HCT116 (cell line): ENCODE measurements at regions not wholly inside any gene's neighbourhood (a gene's known extent, or its start where the extent isn't known, plus 50 kb on each side); places are given as distances from the start of the nearest gene placed in this dataset.

ENCODE experiments used
- ATAC-seq: fragments of 200-7000 bp; cut with Tn5 transposase; 2 replicates; pipeline ENCODE4 v1.9.1; 2020; ENCODE audit warnings: mild to moderate bottlenecking, moderate library complexity
- BruUV-seq: library from RNA; stranded (reverse); fragments of 400-500 nt; replicated peaks from 2 replicates; lab custom pipeline; 2021; lab: Mats Ljungman, UMichigan
- CTCF ChIA-PET: fragments of 300-600 bp; sonication (Branson Sonifier 250); formaldehyde crosslinking; loops from one replicate; lab custom pipeline; 2021; ENCODE audit warnings: antibody characterized with exemption; lab: Charles Lee
- POLR2A ChIA-PET: fragments of 300-600, 350-600 bp; sonication (Branson Sonifier 250); formaldehyde crosslinking; loops from one replicate; lab custom pipeline; 2021; ENCODE audit warnings: antibody characterized with exemption; lab: Charles Lee
- RAD21 ChIA-PET, 2 experiments: fragments of 300-600 bp; sonication (Branson Sonifier 250); formaldehyde crosslinking; loops; one replicate each; lab custom pipeline; 2023; ENCODE audit warnings: low total read pairs in 2 of 2; ENCODE audit not compliant: uncharacterized antibody in 2 of 2, unreplicated experiment in 2 of 2, low non-redundant PET in 1 of 2; lab: Charles Lee
- DNase-seq: peaks from one replicate; pipeline ENCODE4 v3.0.0-alpha.2; 2010; ENCODE audit warnings: low read depth, low spot score
- H2AFZ ChIP-seq: fragments of 200-600 bp; shearing (Covaris generic), sonication (generic); 2 replicates; pipeline ENCODE4 v1.6.1; 2017; ENCODE audit warnings: low read depth, mixed run types, mixed read lengths, antibody characterized with exemption, low read length; ENCODE audit not compliant: poor library complexity, severe bottlenecking
- H3K27ac ChIP-seq: 2 replicates; pipeline ENCODE4 v1.5.1; 2012; ENCODE audit warnings: low read depth, low read length
- H3K27me3 ChIP-seq: fragments of 200-600 bp; sonication (generic); 2 replicates; pipeline ENCODE4 v1.6.1; 2016; ENCODE audit warnings: mixed run types, low read length, mixed read lengths; ENCODE audit not compliant: insufficient read depth
- H3K36me3 ChIP-seq, 2 experiments: fragments of 200-500 bp in 1 of 2; fragments of 200-600 bp in 1 of 2; sonication (Bioruptor generic) in 1 of 2; sonication (generic) in 1 of 2; 2 replicates each; pipeline versions ENCODE4 v1.5.1 to v1.6.1; 2014 to 2016; ENCODE audit warnings: low read length in 2 of 2, inconsistent platforms in 1 of 2, mixed read lengths in 1 of 2, mixed run types in 1 of 2; ENCODE audit not compliant: insufficient read depth in 2 of 2, control insufficient read depth in 1 of 2
- H3K4me1 ChIP-seq, 2 experiments: fragments of 200-600 bp in 1 of 2; sonication (generic) in 1 of 2; 2 replicates each; pipeline versions ENCODE4 v1.5.1 to v1.6.1; 2012 to 2017; ENCODE audit warnings: low read length in 2 of 2, inconsistent platforms in 1 of 2, mild to moderate bottlenecking in 1 of 2, mixed read lengths in 1 of 2, mixed run types in 1 of 2, moderate library complexity in 1 of 2; ENCODE audit not compliant: insufficient read depth in 2 of 2, control insufficient read depth in 1 of 2
- H3K4me2 ChIP-seq: fragments of 200-600 bp; sonication (generic); 2 replicates; pipeline ENCODE4 v1.6.1; 2017; ENCODE audit warnings: mixed run types, low read length, mixed read lengths
- H3K4me3 ChIP-seq, 2 experiments: fragments of 200-600 bp in 1 of 2; sonication (generic) in 1 of 2; replicated peaks in 1 of 2; 2 replicates each; pipeline ENCODE4 v1.5.1; 2011 to 2016; ENCODE audit warnings: low read length in 2 of 2, control low read depth in 1 of 2, low read depth in 1 of 2, mild to moderate bottlenecking in 1 of 2, mixed read lengths in 1 of 2, mixed run types in 1 of 2
- H3K79me2 ChIP-seq: fragments of 200-600 bp; sonication (generic); 2 replicates; pipeline ENCODE4 v1.6.1; 2017; ENCODE audit warnings: mild to moderate bottlenecking, mixed run types, low read length, moderate library complexity, mixed read lengths; ENCODE audit not compliant: insufficient read depth
- H3K9ac ChIP-seq: fragments of 200-600 bp; sonication (generic); 2 replicates; pipeline ENCODE4 v1.6.1; 2016; ENCODE audit warnings: low read length, mixed read lengths
- H3K9me2 ChIP-seq: fragments of 200-600 bp; sonication (generic), shearing (Covaris generic); 2 replicates; pipeline ENCODE4 v1.6.1; 2017; ENCODE audit warnings: mixed run types, mild to moderate bottlenecking, moderate library complexity; ENCODE audit not compliant: insufficient read depth
- H3K9me3 ChIP-seq, 2 experiments: fragments of 200-500 bp in 1 of 2; fragments of 200-600 bp in 1 of 2; sonication (Bioruptor generic) in 1 of 2; sonication (generic) in 1 of 2; 2 replicates each; pipeline ENCODE4 v1.6.1; 2014 to 2017; ENCODE audit warnings: low read length in 2 of 2, mixed read lengths in 2 of 2, inconsistent platforms in 1 of 2, low read depth in 1 of 2, mild to moderate bottlenecking in 1 of 2, mixed run types in 1 of 2, moderate library complexity in 1 of 2; ENCODE audit not compliant: control insufficient read depth in 1 of 2, insufficient read depth in 1 of 2
- H4K20me1 ChIP-seq: fragments of 200-600 bp; sonication (generic), shearing (Covaris generic); 2 replicates; pipeline ENCODE4 v1.6.1; 2017; ENCODE audit warnings: mixed run types, mild to moderate bottlenecking, moderate library complexity; ENCODE audit not compliant: insufficient read depth
- CBX3 ChIP-seq: IDR thresholded peaks from 2 replicates; pipeline ENCODE4 v1.6.1; 2012; ENCODE audit warnings: low read depth
- EGR1 ChIP-seq: IDR thresholded peaks from 2 replicates; pipeline ENCODE4 v1.6.1; 2012; ENCODE audit warnings: low read depth
- ELF1 ChIP-seq: IDR thresholded peaks from 2 replicates; pipeline ENCODE4 v1.6.1; 2012; ENCODE audit warnings: low read depth, borderline replicate concordance
- EZH2 ChIP-seq: fragments of 200-600 bp; sonication (generic); IDR thresholded peaks from 2 replicates; pipeline ENCODE4 v1.6.1; 2017; ENCODE audit warnings: antibody characterized with exemption, mixed run types
- EZH2phosphoT487 ChIP-seq: fragments of 200-600 bp; IDR thresholded peaks from 2 replicates; pipeline ENCODE4 v1.6.1; 2018; ENCODE audit warnings: antibody characterized with exemption, borderline replicate concordance
- POLR2A ChIP-seq: IDR thresholded peaks from 2 replicates; pipeline ENCODE4 v1.7.0; 2011; ENCODE audit warnings: borderline replicate concordance; ENCODE audit not compliant: insufficient read depth, insufficient read length; ENCODE audit errors: extremely low read depth
- SP1 ChIP-seq: IDR thresholded peaks from 2 replicates; pipeline ENCODE4 v1.6.1; 2012; ENCODE audit warnings: low read depth
- SRF ChIP-seq: IDR thresholded peaks from 2 replicates; pipeline ENCODE4 v1.6.1; 2012; ENCODE audit warnings: low read depth
- TCF7L2 ChIP-seq: IDR thresholded peaks from 2 replicates; pipeline ENCODE4 v1.7.0; 2011; ENCODE audit warnings: borderline replicate concordance, inconsistent platforms; ENCODE audit not compliant: insufficient read depth, insufficient read length; ENCODE audit errors: extremely low read depth
- ZFX ChIP-seq: fragments of 450-650 bp; IDR thresholded peaks from 2 replicates; pipeline ENCODE4 v1.6.1; 2017
- ZNF274 ChIP-seq: fragments of 200-500 bp; sonication (Bioruptor generic); IDR thresholded peaks from 2 replicates; pipeline ENCODE4 v1.6.1; 2014; ENCODE audit warnings: mild to moderate bottlenecking, low read depth, low read length, inconsistent platforms
- intact Hi-C: fragments of 100-400 bp; cut with micrococcal nuclease; formaldehyde crosslinking; loops from 2 replicates; pipeline ENCODE4 v1.10.0; 2022
- TF ChIP-seq, protein P1 (sequence below): IDR thresholded peaks from 2 replicates; pipeline ENCODE4 v1.6.1; 2012
- TF ChIP-seq, protein P2 (sequence below): IDR thresholded peaks from 2 replicates; pipeline ENCODE4 v1.6.1; 2011; ENCODE audit warnings: mild to moderate bottlenecking, low read length, moderate library complexity; ENCODE audit not compliant: insufficient replicate concordance; ENCODE audit errors: extremely low read depth
- TF ChIP-seq, protein P3 (sequence below): IDR thresholded peaks from 2 replicates; pipeline ENCODE4 v1.6.1; 2012; ENCODE audit warnings: low read depth

DNA sequence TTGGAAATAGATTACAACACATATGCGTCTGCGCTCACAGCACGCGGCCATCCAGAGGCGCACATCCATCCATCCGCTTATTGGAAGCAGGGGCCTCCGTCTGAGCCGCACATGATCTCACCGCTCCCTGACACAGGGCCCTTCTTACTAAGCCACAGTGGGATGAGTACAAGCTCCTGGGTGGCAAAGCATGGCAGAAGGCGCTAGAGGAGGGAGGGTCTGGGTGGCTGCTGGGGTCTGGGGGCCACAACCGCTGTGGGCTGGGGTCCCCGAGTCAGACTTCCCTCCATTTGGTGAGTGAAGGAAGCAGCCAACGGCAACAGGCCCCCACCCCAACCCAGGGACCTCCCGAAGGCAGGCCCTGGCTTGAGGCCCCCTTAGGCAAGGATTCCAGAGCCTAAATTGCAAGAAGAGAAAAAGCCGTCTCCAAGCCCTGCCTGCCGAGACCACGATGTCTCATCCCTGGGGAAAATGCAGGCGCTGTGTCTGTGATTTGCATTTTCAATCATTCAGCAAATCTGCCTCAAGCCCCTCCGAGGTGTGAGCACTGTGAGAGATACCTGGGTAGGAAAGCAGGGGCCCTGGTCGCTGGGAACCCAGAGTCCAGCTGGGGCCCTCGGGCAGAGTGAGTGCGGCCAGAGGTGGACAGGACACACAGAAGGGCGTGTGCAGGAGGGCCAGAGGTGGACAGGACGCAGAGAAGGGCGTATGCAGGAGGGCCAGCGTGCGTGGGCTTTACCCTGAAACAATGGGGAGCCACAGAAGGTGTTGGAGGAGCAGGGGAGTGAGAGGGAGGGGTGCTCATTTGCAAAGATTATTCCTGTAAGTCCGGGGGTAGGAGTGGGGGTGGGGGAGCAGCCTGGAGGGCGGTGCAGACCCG is 135.7 kb downstream of the OLFM1 start:
- TF ChIP-seq EZH2phosphoT487: no peak
- TF ChIP-seq POLR2A: no peak
- TF ChIP-seq SRF: no peak
- TF ChIP-seq EGR1: no peak
- TF ChIP-seq, protein P1, sequence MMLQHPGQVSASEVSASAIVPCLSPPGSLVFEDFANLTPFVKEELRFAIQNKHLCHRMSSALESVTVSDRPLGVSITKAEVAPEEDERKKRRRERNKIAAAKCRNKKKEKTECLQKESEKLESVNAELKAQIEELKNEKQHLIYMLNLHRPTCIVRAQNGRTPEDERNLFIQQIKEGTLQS: no peak
- no peak for TF ChIP-seq ELF1
- TF ChIP-seq, protein P2, sequence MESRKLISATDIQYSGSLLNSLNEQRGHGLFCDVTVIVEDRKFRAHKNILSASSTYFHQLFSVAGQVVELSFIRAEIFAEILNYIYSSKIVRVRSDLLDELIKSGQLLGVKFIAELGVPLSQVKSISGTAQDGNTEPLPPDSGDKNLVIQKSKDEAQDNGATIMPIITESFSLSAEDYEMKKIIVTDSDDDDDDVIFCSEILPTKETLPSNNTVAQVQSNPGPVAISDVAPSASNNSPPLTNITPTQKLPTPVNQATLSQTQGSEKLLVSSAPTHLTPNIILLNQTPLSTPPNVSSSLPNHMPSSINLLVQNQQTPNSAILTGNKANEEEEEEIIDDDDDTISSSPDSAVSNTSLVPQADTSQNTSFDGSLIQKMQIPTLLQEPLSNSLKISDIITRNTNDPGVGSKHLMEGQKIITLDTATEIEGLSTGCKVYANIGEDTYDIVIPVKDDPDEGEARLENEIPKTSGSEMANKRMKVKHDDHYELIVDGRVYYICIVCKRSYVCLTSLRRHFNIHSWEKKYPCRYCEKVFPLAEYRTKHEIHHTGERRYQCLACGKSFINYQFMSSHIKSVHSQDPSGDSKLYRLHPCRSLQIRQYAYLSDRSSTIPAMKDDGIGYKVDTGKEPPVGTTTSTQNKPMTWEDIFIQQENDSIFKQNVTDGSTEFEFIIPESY: no peak
- no peak for TF ChIP-seq TCF7L2
- TF ChIP-seq, protein P3, sequence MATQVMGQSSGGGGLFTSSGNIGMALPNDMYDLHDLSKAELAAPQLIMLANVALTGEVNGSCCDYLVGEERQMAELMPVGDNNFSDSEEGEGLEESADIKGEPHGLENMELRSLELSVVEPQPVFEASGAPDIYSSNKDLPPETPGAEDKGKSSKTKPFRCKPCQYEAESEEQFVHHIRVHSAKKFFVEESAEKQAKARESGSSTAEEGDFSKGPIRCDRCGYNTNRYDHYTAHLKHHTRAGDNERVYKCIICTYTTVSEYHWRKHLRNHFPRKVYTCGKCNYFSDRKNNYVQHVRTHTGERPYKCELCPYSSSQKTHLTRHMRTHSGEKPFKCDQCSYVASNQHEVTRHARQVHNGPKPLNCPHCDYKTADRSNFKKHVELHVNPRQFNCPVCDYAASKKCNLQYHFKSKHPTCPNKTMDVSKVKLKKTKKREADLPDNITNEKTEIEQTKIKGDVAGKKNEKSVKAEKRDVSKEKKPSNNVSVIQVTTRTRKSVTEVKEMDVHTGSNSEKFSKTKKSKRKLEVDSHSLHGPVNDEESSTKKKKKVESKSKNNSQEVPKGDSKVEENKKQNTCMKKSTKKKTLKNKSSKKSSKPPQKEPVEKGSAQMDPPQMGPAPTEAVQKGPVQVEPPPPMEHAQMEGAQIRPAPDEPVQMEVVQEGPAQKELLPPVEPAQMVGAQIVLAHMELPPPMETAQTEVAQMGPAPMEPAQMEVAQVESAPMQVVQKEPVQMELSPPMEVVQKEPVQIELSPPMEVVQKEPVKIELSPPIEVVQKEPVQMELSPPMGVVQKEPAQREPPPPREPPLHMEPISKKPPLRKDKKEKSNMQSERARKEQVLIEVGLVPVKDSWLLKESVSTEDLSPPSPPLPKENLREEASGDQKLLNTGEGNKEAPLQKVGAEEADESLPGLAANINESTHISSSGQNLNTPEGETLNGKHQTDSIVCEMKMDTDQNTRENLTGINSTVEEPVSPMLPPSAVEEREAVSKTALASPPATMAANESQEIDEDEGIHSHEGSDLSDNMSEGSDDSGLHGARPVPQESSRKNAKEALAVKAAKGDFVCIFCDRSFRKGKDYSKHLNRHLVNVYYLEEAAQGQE: no peak
- no peak for TF ChIP-seq SP1
- no peak for TF ChIP-seq CBX3
- TF ChIP-seq EZH2: no peak
- no peak for TF ChIP-seq ZNF274
- no peak for TF ChIP-seq ZFX
- H3K9me2 ChIP-seq: no peaks in the 10 kb centered on the region
- no peak overlapping the region for H3K27ac ChIP-seq
- POLR2A ChIA-PET: no interaction called here
- RAD21 ChIA-PET: no interaction called here
- no peak overlapping the region for H3K9ac ChIP-seq
- no peaks in the 10 kb centered on the region for H3K36me3 ChIP-seq
- intact Hi-C loops: no loop called here
- CTCF ChIA-PET: no interaction called here
- no TSS peak for BruUV-seq
- H3K27me3 ChIP-seq: peaks cover 3% of the 10 kb centered on the region; the same call in 1 of the 2 replicates
- ATAC-seq: no peak
- no peaks in the 10 kb centered on the region for H4K20me1 ChIP-seq
- DNase-seq: no peak
- H3K79me2 ChIP-seq: no peaks in the 10 kb centered on the region
- H3K9me3 ChIP-seq: peaks cover 0 to 5% of the 10 kb centered on the region in 2 experiments; a peak in 1 of 4 replicates
- no peak overlapping the region for H2AFZ ChIP-seq
- H3K4me1 ChIP-seq: no peaks in the 10 kb centered on the region
- no peak overlapping the region for H3K4me3 ChIP-seq
- H3K4me2 ChIP-seq: no peak overlapping the region
